ENCODE measurements at regions not wholly inside any gene's neighbourhood (a gene's known extent, or its start where the extent isn't known, plus 50 kb on each side); places are given as distances from the start of the nearest gene placed in this dataset.

GRCh38 chr2:226618875-226619605, 180.6 kb downstream of the IRS1 start (continued):
- TF ChIP-seq PAXIP1 (CRISPR knock-in tag; conservative IDR thresholded peaks at IDR 0.05), result peak; percentile 97
- peak; percentile 54; the same call in 1 of the 2 replicates for TF ChIP-seq ZBTB34 (CRISPR knock-in tag; IDR thresholded peaks at IDR 0.05)
- no peak for TF ChIP-seq ZNF468 (CRISPR knock-in tag; IDR thresholded peaks at IDR 0.05)
- TF ChIP-seq SOX13 (IDR thresholded peaks at IDR 0.05), result peak; percentile 81; the same call in 1 of the 2 replicates
- TF ChIP-seq SOX13 (CRISPR knock-in tag; conservative IDR thresholded peaks at IDR 0.05 in 1 of 2, IDR thresholded peaks at IDR 0.05 in 1 of 2), result peak in 1 of 2 experiments; percentile 96; a peak in 2 of 4 replicates
- TF ChIP-seq FOXA1 (IDR thresholded peaks at IDR 0.05), result peak; percentile 59; the same call in 1 of the 2 replicates
- TF ChIP-seq FOXA1 (CRISPR knock-in tag; IDR thresholded peaks at IDR 0.05), result peak; percentile 70
- peak; percentile 99 for TF ChIP-seq TBX2 (CRISPR knock-in tag; IDR thresholded peaks at IDR 0.05; ENCODE audit: borderline replicate concordance)
- TF ChIP-seq SALL1 (CRISPR knock-in tag; IDR thresholded peaks at IDR 0.05), result peak; percentile 31; the same call in 1 of the 2 replicates
- peak; percentile 97 for TF ChIP-seq GATA4 (IDR thresholded peaks at IDR 0.05; ENCODE audit: borderline replicate concordance, low read depth)
- TF ChIP-seq NR2F6 (IDR thresholded peaks at IDR 0.05), result peak; percentile 86
- TF ChIP-seq NR2F6 (CRISPR knock-in tag; IDR thresholded peaks at IDR 0.05), result peak; percentile 87
- peak; percentile 30; the same call in 1 of the 2 replicates for TF ChIP-seq ZFP36L1 (CRISPR knock-in tag; IDR thresholded peaks at IDR 0.05)
- TF ChIP-seq PRDM10 (CRISPR knock-in tag; IDR thresholded peaks at IDR 0.05; ENCODE audit: low read depth), result 0 out of 2 replicates have a peak, but pooled peaks have one; percentile 29
- TF ChIP-seq ZNF772 (CRISPR knock-in tag; IDR thresholded peaks at IDR 0.05), result 0 out of 2 replicates have a peak, but pooled peaks have one; percentile 23
- TF ChIP-seq MED1 (CRISPR knock-in tag; IDR thresholded peaks at IDR 0.05), result peak; percentile 96
- TF ChIP-seq FOSL2 (CRISPR knock-in tag; IDR thresholded peaks at IDR 0.05), result peak; percentile 18; the same call in 1 of the 2 replicates
- peak; percentile 83; the same call in 1 of the 2 replicates for TF ChIP-seq TEF (CRISPR knock-in tag; IDR thresholded peaks at IDR 0.05)
- TF ChIP-seq ONECUT2 (CRISPR knock-in tag; IDR thresholded peaks at IDR 0.05), result 0 out of 2 replicates have a peak, but pooled peaks have one; percentile 14
- 0 out of 2 replicates have a peak, but pooled peaks have one; percentile 21 for TF ChIP-seq ELF4 (CRISPR knock-in tag; IDR thresholded peaks at IDR 0.05; ENCODE audit: borderline replicate concordance)
- peak in 1 of 2 experiments; percentile 94; a peak in 2 of 4 replicates for TF ChIP-seq KLF16 (CRISPR knock-in tag; IDR thresholded peaks at IDR 0.05)
